ENCODE measurements at regions not wholly inside any gene's neighbourhood (a gene's known extent, or its start where the extent isn't known, plus 50 kb on each side); places are given as distances from the start of the nearest gene placed in this dataset.

DNA sequence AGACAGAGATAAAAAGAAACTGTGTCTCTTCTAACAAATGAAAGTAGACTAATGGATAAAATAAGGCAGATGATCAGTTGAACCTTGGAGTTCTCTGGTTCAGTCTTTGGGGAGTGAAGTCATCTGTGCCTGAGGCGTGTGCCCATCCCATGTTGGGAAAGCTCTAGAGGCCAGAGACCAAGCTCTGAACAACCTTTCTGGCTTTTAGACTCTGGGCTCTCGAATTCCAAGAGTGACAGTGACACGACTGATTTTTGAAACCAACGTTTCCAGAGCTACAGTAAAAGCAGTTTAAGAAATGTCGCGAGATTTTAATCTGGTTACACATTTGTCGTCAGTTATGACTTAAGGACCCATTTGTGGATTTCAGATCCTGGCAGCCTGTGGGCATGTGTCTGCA, 83.7 kb upstream of the APCDD1 start:
- Histone ChIP-seq H3K4me3 (no peak overlapping the region), H3K36me3 (ENCODE audit: insufficient read depth in 1 of 2, low read depth in 1 of 2) (no peaks in the 10 kb centered on the region), H3K27ac (no peak overlapping the region), H3K27me3 (ENCODE audit: insufficient read depth in 3 of 3, low read length in 2 of 3) (no peaks in the 10 kb centered on the region), H3K9me3 (no peaks in the 10 kb centered on the region), H3K4me1 (no peaks in the 10 kb centered on the region)
- intact Hi-C loops (cut with DNase I) = no loop called here
- DNase-seq (no peak), ATAC-seq (no peak)
- WGBS, 3 donors = 70 to 77% (median 72%) methylated on average over 7 of the region's 7 CpGs
- TF ChIP-seq, protein P1, sequence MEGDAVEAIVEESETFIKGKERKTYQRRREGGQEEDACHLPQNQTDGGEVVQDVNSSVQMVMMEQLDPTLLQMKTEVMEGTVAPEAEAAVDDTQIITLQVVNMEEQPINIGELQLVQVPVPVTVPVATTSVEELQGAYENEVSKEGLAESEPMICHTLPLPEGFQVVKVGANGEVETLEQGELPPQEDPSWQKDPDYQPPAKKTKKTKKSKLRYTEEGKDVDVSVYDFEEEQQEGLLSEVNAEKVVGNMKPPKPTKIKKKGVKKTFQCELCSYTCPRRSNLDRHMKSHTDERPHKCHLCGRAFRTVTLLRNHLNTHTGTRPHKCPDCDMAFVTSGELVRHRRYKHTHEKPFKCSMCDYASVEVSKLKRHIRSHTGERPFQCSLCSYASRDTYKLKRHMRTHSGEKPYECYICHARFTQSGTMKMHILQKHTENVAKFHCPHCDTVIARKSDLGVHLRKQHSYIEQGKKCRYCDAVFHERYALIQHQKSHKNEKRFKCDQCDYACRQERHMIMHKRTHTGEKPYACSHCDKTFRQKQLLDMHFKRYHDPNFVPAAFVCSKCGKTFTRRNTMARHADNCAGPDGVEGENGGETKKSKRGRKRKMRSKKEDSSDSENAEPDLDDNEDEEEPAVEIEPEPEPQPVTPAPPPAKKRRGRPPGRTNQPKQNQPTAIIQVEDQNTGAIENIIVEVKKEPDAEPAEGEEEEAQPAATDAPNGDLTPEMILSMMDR (IDR thresholded peaks at IDR 0.05) = no peak

DNA sequence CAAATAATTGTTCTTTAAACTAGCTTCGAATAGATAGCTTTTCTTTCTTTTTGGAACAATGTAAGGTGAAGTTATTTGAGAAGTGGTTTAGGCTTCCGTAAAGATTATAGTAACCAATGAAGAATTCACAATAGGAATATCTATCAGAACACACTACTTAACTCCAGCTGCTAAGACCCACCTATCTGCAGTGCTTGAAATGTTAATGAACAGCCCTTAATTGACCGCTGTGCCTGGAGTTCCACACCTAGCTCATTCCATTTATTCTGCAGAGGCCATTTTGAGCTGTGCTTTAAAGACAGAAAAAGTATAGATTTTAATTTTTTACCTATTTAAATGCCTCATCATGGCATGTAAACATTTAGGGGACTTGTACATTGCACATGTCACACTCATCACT, 83.3 kb upstream of the APCDD1 start:
- no peak overlapping the region for H3K27ac ChIP-seq
- H3K4me1 ChIP-seq = no peaks in the 10 kb centered on the region
- intact Hi-C loops (cut with DNase I) = no loop called here
- H3K27me3 ChIP-seq (ENCODE audit: insufficient read depth in 3 of 3, low read length in 2 of 3) = no peaks in the 10 kb centered on the region
- ATAC-seq = no peak
- WGBS, 3 donors = 77 to 87% (median 86%) methylated on average over 3 of the region's 3 CpGs
- no peaks in the 10 kb centered on the region for H3K9me3 ChIP-seq
- no peak overlapping the region for H3K4me3 ChIP-seq
- no peaks in the 10 kb centered on the region for H3K36me3 ChIP-seq (ENCODE audit: insufficient read depth in 1 of 2, low read depth in 1 of 2)
- DNase-seq = no peak
- TF ChIP-seq, protein P1 (IDR thresholded peaks at IDR 0.05) = no peak

DNA sequence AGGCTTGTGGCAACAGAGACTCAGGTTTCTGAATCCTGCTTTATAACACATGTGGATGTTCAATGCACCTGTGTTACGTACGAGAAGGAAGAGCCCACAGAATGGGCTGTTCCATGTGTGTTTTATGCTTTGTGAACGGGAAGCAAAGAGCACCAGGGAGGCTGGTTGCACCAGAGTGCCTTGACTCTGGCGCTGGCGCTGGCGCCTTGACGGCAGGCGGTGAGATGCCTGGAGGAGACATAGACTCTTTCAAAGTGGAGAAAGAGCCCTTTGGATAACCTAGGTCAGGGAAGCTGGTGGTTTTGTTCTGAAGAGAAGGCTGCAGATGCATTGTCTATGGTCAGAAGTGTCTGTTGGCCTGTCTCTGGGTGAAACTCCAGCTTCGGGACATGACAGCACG, 80.2 kb upstream of the APCDD1 start:
- TF ChIP-seq, protein P1 (IDR thresholded peaks at IDR 0.05) = no peak
- DNase-seq (no peak), ATAC-seq (no peak)
- Histone ChIP-seq H3K4me3 (no peak overlapping the region), H3K27me3 (ENCODE audit: insufficient read depth in 3 of 3, low read length in 2 of 3) (no peaks in the 10 kb centered on the region), H3K27ac (no peak overlapping the region), H3K4me1 (no peaks in the 10 kb centered on the region), H3K9me3 (no peaks in the 10 kb centered on the region), H3K36me3 (ENCODE audit: insufficient read depth in 1 of 2, low read depth in 1 of 2) (no peaks in the 10 kb centered on the region)
- intact Hi-C loops (cut with DNase I) = no loop called here
- 83 to 85% (median 84%) methylated on average over 10 of the region's 10 CpGs for WGBS, 3 donors

DNA sequence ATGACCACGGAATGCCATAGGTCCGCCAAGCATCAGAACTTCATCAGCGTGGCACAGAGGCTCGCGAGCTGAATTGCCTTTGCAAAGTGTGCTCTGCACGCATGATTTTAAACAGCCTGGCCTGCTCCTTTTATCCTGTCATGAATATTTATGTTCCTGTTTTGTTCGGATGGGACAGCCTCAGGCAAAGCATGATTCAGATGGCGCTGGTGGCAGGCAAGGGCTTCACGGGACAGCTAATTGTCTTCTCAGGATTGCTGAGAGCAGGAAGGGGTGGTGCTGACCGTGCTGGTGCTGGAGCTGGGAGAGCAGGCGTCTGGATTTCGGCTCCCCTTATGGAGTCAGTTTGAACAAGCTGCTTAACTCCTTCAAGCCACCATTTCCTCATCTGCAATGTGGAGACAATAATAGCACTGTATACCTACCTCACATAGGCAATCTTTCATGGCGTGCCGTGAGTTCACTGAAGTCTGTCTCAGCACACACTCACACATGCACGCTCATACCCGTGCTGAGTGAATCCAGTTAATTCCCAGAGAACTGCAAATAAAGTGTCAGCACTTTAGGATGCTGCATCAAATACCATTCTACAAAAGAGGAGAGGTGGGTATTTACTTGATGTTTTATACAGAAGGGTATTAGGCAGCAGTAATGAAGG, 79.7 kb upstream of the APCDD1 start:
- peaks cover 0 to under 1% (median 0%) of the 10 kb centered on the region in 3 donors for H3K27me3 ChIP-seq (ENCODE audit: insufficient read depth in 3 of 3, low read length in 2 of 3)
- H3K27ac ChIP-seq = no peak overlapping the region
- DNase-seq (no peak), ATAC-seq (no peak)
- H3K4me3 ChIP-seq = no peak overlapping the region
- TF ChIP-seq, protein P1 (IDR thresholded peaks at IDR 0.05) = no peak
- 72 to 78% (median 78%) methylated on average over 16 of the region's 16 CpGs for WGBS, 3 donors
- H3K36me3 ChIP-seq (ENCODE audit: insufficient read depth in 1 of 2, low read depth in 1 of 2) = no peaks in the 10 kb centered on the region
- no peaks in the 10 kb centered on the region for H3K4me1 ChIP-seq
- intact Hi-C loops (cut with DNase I) = no loop called here
- no peaks in the 10 kb centered on the region for H3K9me3 ChIP-seq

DNA sequence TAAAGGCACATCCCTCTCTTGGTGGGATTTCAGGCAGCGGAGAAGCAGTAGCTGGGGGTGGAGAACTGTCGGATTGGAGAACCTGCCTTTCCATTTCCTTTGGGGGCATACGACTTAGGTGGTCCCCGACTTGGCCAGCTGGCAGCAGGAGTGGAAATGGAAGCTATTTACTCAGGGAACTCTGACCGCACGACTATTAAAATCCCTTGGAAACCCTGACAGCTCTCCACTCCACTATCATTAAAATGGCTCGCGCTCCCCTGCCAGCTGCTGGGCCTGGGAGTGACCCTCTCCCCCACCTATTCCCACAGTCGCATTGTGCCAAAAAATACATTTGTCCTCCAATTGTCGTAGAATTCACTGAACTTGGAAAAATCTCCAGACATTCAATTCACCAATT, 77.7 kb upstream of the APCDD1 start:
- ATAC-seq (no peak), DNase-seq (no peak)
- Histone ChIP-seq H3K27ac (no peak overlapping the region), H3K4me1 (no peaks in the 10 kb centered on the region), H3K9me3 (no peaks in the 10 kb centered on the region), H3K27me3 (ENCODE audit: insufficient read depth in 3 of 3, low read length in 2 of 3) (peaks cover 0 to 4% (median 0%) of the 10 kb centered on the region in 3 donors), H3K4me3 (no peak overlapping the region), H3K36me3 (ENCODE audit: insufficient read depth in 1 of 2, low read depth in 1 of 2) (no peaks in the 10 kb centered on the region)
- intact Hi-C loops (cut with DNase I) = no loop called here
- 33 to 39% (median 35%) methylated on average over 10 of the region's 10 CpGs for WGBS, 3 donors
- TF ChIP-seq, protein P1 (IDR thresholded peaks at IDR 0.05) = no peak

Data from psoas muscle (tissue), 7 donors.